Common myeloid progenitor, CD34-positive (primary cell): ENCODE measurements at regions not wholly inside any gene's neighbourhood (a gene's known extent, or its start where the extent isn't known, plus 50 kb on each side); places are given as distances from the start of the nearest gene placed in this dataset.
"Not testable (repeated sequence)": the region's sequence is repeated elsewhere in the genome, so short reads cannot be mapped to it uniquely, and the experiment has no call there.

Source experiments
- CTCF ChIA-PET: fragments of 350-600 bp; sonication (Branson Sonifier 250); formaldehyde crosslinking; loops from one replicate; lab custom pipeline; 2021; ENCODE audit warnings: antibody characterized with exemption; lab: Charles Lee
- POLR2A ChIA-PET: fragments of 350-600 bp; sonication (Branson Sonifier 250); formaldehyde crosslinking; loops from one replicate; lab custom pipeline; 2021; ENCODE audit warnings: antibody characterized with exemption; lab: Charles Lee
- DNase-seq, 3 donors: peaks; one replicate each; pipeline versions ENCODE4 v3.0.0 to v3.0.0-alpha.2; 2013
- H3K27ac ChIP-seq, 2 experiments: 1 replicate in 1 of 2; 2 replicates in 1 of 2; pipeline ENCODE4 v1.7.0; 2013; ENCODE audit warnings: inconsistent platforms in 2 of 2, low read length in 2 of 2, mild to moderate bottlenecking in 2 of 2, low read depth in 1 of 2, moderate library complexity in 1 of 2; ENCODE audit not compliant: severe bottlenecking in 2 of 2, insufficient read depth in 1 of 2, poor library complexity in 1 of 2
- H3K27me3 ChIP-seq, 5 experiments: replicated peaks in 2 of 5; 1 replicate in 3 of 5; 2 replicates in 2 of 5; pipeline versions ENCODE4 v1.6.1 to v1.7.0; 2013; ENCODE audit warnings: low read length in 4 of 5, mild to moderate bottlenecking in 2 of 5, moderate library complexity in 2 of 5, inconsistent platforms in 1 of 5; ENCODE audit not compliant: insufficient read depth in 5 of 5, control insufficient read depth in 4 of 5
- H3K36me3 ChIP-seq, 4 experiments: 1 replicate in 2 of 4; 2 replicates in 2 of 4; pipeline versions ENCODE4 v1.6.1 to v1.7.0; 2013; ENCODE audit warnings: low read length in 3 of 4, control low read depth in 1 of 4, mild to moderate bottlenecking in 1 of 4; ENCODE audit not compliant: control insufficient read depth in 4 of 4, insufficient read depth in 4 of 4
- H3K4me1 ChIP-seq, 4 experiments: 1 replicate in 3 of 4; 2 replicates in 1 of 4; pipeline versions ENCODE4 v1.6.1 to v1.7.1; 2013; ENCODE audit warnings: low read length in 3 of 4, mild to moderate bottlenecking in 3 of 4, control low read depth in 1 of 4, inconsistent platforms in 1 of 4, moderate library complexity in 1 of 4; ENCODE audit not compliant: control insufficient read depth in 4 of 4, insufficient read depth in 4 of 4; ENCODE audit errors: control extremely low read depth in 1 of 4
- H3K4me3 ChIP-seq, 7 experiments: 1 replicate in 4 of 7; 2 replicates in 3 of 7; pipeline versions ENCODE4 v1.5.1 to v1.7.0; 2013; ENCODE audit warnings: mild to moderate bottlenecking in 7 of 7, low read length in 6 of 7, moderate library complexity in 6 of 7, inconsistent platforms in 2 of 7, low read depth in 2 of 7, control low read depth in 1 of 7; ENCODE audit not compliant: insufficient read depth in 4 of 7, control insufficient read depth in 1 of 7; ENCODE audit errors: extremely low read depth in 1 of 7
- H3K9me3 ChIP-seq, 5 experiments: 1 replicate in 4 of 5; 2 replicates in 1 of 5; pipeline versions ENCODE4 v1.6.1 to v1.7.1; 2013; ENCODE audit warnings: low read length in 4 of 5, mild to moderate bottlenecking in 2 of 5, inconsistent platforms in 1 of 5, low read depth in 1 of 5, moderate library complexity in 1 of 5; ENCODE audit not compliant: control insufficient read depth in 4 of 5, insufficient read depth in 2 of 5; ENCODE audit errors: control extremely low read depth in 1 of 5
- WGBS: methylation state at CpG from one replicate; pipeline ENCODE4 v1.1.5; 2013; ENCODE audit not compliant: insufficient coverage; 5-methylcytosine and 5-hydroxymethylcytosine counted together

DNA sequence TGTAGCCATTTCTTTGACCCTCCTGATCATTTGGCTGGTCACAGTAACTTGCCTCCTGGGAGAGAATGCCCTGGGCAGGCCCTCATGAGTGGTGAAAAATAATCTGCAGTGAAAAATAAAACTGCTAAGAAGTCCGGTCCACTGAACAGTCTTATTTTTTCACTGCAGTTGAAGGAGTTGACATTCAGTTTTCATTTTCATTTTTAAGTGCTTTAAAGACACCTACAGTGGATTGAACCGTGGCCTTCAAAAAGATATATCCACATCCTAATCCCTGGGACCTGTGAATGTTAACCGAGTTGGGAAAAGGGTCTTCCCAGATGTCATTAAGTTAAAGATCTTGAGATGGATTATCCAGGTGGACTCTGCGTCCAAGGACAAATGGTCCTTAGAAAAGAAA is 153.6 kb upstream of the GRK3 start:
- ChIA-PET POLR2A (no interaction called here), CTCF (no interaction called here)
- H3K4me3 ChIP-seq = peak overlapping the region in 1 of 7 experiments; percentile 69
- H3K27me3 ChIP-seq = no peaks in the 10 kb centered on the region
- H3K4me1 ChIP-seq = peaks cover 0 to 13% (median 9%) of the 10 kb centered on the region in 4 experiments
- no peak overlapping the region for H3K27ac ChIP-seq
- 81% methylated on average over 4 of the region's 4 CpGs for WGBS
- H3K9me3 ChIP-seq = peaks cover 0 to 9% (median 0%) of the 10 kb centered on the region in 5 experiments
- no peak for DNase-seq
- no peaks in the 10 kb centered on the region for H3K36me3 ChIP-seq

GRCh38 chr22:25413620-25414019 is 150.9 kb upstream of the GRK3 start:
- Histone ChIP-seq H3K9me3 (peaks cover 0 to 9% (median 0%) of the 10 kb centered on the region in 5 experiments), H3K27me3 (no peaks in the 10 kb centered on the region), H3K4me3 (no peak overlapping the region), H3K36me3 (no peaks in the 10 kb centered on the region), H3K4me1 (peaks cover 6 to 12% (median 9%) of the 10 kb centered on the region in 4 experiments), H3K27ac (no peak overlapping the region)
- ChIA-PET CTCF (interaction anchor here (1.3 kb wide), 1 partner anchor 10 kb away, joined by 3 read pairs; no protein-coding TSS in a partner anchor), POLR2A (no interaction called here)
- WGBS = 100% methylated on average over 1 of the region's 1 CpG
- DNase-seq = no peak

- H3K36me3 ChIP-seq, H3K4me3 ChIP-seq, H3K27ac ChIP-seq, DNase-seq, POLR2A ChIA-PET, H3K9me3 ChIP-seq: not testable (repeated sequence)
- no CpG with 5 or more reads among the region's 4 CpGs for WGBS
- peaks cover 15 to 34% (median 30%) of the 10 kb centered on the region in 4 experiments for H3K4me1 ChIP-seq
- CTCF ChIA-PET = interaction anchor here (1.0 kb wide), 1 partner anchor 26 kb away, joined by 4 read pairs; no protein-coding TSS in a partner anchor
- H3K27me3 ChIP-seq = peaks cover 0 to 14% (median 4%) of the 10 kb centered on the region in 5 experiments
These were observed 148.7 kb upstream of the GRK3 start for GRCh38 chr22:25415731-25416130.

DNA sequence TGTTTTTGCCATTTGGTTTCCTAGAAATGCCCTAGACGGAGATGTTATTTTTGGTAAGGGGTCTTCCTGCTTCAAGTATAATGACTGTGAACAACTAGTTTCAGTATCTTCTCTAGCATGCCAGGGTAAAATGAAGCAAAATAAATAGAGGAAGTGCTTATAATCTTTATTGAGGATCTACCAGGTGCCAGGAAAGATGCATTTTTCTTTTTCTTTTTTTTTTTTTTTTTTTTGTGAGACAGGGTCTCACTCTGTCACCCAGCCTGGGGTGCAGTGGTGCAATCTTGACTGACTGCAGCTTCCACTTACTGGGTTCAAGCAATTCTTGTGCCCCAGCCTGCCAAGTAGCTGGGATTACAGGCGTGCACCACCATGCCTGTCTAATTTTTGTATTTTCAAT is 146.6 kb upstream of the GRK3 start:
- H3K4me3 ChIP-seq, H3K27ac ChIP-seq, H3K36me3 ChIP-seq, H3K9me3 ChIP-seq, POLR2A ChIA-PET: not testable (repeated sequence)
- Histone ChIP-seq H3K4me1 (peaks cover 18 to 45% (median 40%) of the 10 kb centered on the region in 4 experiments), H3K27me3 (peaks cover 4 to 35% (median 9%) of the 10 kb centered on the region in 5 experiments)
- peak in 2 of 3 donors; percentile 61 to 75 for DNase-seq
- 100% methylated on average over 1 of the region's 2 CpGs for WGBS
- CTCF ChIA-PET = interaction anchor here (1.2 kb wide), 1 partner anchor 12 kb away, joined by 4 read pairs; no protein-coding TSS in a partner anchor

DNA sequence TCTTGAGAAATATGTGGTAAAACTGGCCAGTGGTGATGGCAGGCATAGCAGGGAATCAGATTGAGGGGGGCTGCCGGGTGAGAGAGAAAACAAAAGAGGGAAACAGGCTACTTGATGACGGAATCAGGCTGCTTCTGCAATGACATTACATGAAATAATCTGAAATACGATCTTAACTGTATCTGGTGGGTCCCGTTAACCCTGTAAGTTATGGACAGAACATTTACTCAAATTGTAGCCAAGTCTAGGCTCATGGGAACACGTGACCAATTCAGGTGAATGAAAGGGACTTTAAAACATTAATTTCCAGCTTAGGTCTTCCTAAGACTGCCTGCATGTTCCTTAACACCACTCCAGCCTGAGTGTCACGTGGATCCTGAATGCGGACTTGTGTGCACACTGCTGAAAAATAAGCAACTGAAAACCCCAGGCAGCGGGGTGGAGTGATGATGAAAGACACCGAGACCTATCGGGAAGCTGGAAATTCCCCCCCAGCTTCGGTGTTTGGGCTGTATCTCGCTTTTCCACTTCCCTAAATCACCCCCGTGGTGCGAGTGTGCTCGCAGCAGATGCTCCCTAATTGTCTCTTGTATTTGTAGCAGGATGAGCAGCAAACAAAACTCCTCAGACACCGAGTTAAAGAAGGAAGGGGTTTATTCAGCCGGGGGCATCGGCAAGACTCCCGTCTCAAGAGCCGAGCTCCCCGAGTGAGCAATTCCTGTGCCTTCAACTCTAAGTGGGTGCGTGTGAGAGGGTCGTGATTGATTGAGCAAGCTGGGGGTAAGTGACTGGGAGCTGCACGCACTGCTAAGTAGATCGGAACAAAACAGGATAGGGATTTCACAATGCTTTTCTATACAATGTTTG is 145.0 kb upstream of the GRK3 start:
- Histone ChIP-seq H3K4me3 (peak overlapping the region; percentile 2 to 75 (median 50)), H3K27ac (peak overlapping the region in 1 of 2 experiments; percentile 25), H3K4me1 (peaks cover 18 to 45% (median 40%) of the 10 kb centered on the region in 4 experiments), H3K9me3 (no peaks in the 10 kb centered on the region), H3K27me3 (peaks cover 4 to 45% (median 12%) of the 10 kb centered on the region in 5 experiments), H3K36me3 (no peaks in the 10 kb centered on the region)
- WGBS = 0% methylated on average over 21 of the region's 25 CpGs
- peak; percentile 74 to 89 (median 81) for DNase-seq
- ChIA-PET CTCF (interaction anchor here (1.0 to 1.7 kb wide), 3 partner anchors 16 to 29 kb away, joined by 3 to 7 read pairs (median 4); no protein-coding TSS in a partner anchor), POLR2A (interaction anchor here (0.6 kb wide), 1 partner anchor 10 kb away, joined by 3 read pairs; no protein-coding TSS in a partner anchor)

- peaks cover 18 to 45% (median 40%) of the 10 kb centered on the region in 4 experiments for H3K4me1 ChIP-seq
- H3K27ac ChIP-seq, H3K9me3 ChIP-seq, H3K36me3 ChIP-seq, POLR2A ChIA-PET: not testable (repeated sequence)
- peak overlapping the region in 6 of 7 experiments; percentile 2 to 75 (median 55) for H3K4me3 ChIP-seq
- DNase-seq = peak in 1 of 3 donors; percentile 16
- peaks cover 4 to 45% (median 12%) of the 10 kb centered on the region in 5 experiments for H3K27me3 ChIP-seq
- 25% methylated on average over 1 of the region's 6 CpGs for WGBS
- CTCF ChIA-PET = interaction anchor here (0.6 to 1.7 kb wide), 3 partner anchors 17 to 28 kb away, joined by 4 to 7 read pairs (median 4); no protein-coding TSS in a partner anchor
These were observed 144.4 kb upstream of the GRK3 start for GRCh38 chr22:25420114-25420441.
